NT2/D1 (cell line): ENCODE measurements at regions not wholly inside any gene's neighbourhood (a gene's known extent, or its start where the extent isn't known, plus 50 kb on each side); places are given as distances from the start of the nearest gene placed in this dataset.

Experiments
- DNase-seq: peaks from one replicate; pipeline ENCODE4 v3.0.0-alpha.2; 2011; ENCODE audit warnings: low read depth, low spot score
- H3K27me3 ChIP-seq: 2 replicates; pipeline ENCODE4 v1.6.0; 2011; ENCODE audit warnings: mild to moderate bottlenecking; ENCODE audit not compliant: insufficient read length, insufficient read depth
- H3K36me3 ChIP-seq: 2 replicates; pipeline ENCODE4 v1.6.1; 2011; ENCODE audit warnings: mild to moderate bottlenecking, low read length, mixed read lengths; ENCODE audit not compliant: insufficient read depth, insufficient read length
- H3K4me1 ChIP-seq: 2 replicates; pipeline ENCODE4 v1.5.1; 2011; ENCODE audit not compliant: insufficient read depth, insufficient read length
- H3K4me3 ChIP-seq: 2 replicates; pipeline ENCODE4 v1.5.1; 2011; ENCODE audit warnings: low read depth; ENCODE audit not compliant: insufficient read length
- H3K9ac ChIP-seq: 2 replicates; pipeline ENCODE4 v1.6.0; 2011; ENCODE audit warnings: low read depth; ENCODE audit not compliant: insufficient read length
- H3K9me3 ChIP-seq: 2 replicates; pipeline ENCODE4 v1.5.1; 2011; ENCODE audit warnings: mild to moderate bottlenecking, low read length; ENCODE audit not compliant: insufficient read depth
- SUZ12 ChIP-seq: IDR thresholded peaks from 2 replicates; pipeline ENCODE4 v1.6.1; 2011; ENCODE audit not compliant: insufficient read length, insufficient read depth; ENCODE audit errors: extremely low read depth
- YY1 ChIP-seq: IDR thresholded peaks from 2 replicates; pipeline ENCODE4 v1.6.1; 2011; ENCODE audit not compliant: insufficient read length, insufficient read depth
- ZNF274 ChIP-seq: IDR thresholded peaks from 2 replicates; pipeline ENCODE4 v1.6.1; 2011; ENCODE audit warnings: mild to moderate bottlenecking, low read depth, low read length

DNA sequence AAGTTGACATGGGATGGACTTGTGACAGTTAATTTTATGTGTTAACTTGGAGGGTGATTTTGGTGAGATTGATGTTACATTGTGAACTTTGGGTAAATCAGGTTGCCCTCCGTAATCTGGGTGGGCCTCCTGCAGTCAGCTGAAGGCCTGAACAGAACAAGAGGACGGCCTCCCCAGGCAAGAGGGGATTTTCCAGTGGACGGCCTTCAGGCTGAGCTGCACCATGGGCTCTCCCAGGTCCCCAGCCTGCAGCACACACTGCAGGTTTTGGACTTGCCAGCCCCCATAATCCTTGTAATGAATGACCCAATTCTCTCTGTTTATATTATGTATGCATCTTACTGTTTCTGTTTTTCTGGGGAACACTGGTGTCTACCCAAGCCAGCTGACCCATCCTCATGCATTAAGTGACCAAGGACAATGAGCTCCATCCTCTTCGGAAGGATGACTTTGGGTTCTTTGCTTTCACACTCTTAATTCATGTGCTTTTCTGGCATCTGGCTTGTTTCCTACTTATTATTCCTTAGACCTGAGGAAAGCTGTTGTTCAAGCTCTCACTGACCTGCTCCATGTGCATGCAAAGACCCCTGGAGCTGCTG, 64.2 kb downstream of the DACT2 start:
- no peaks in the 10 kb centered on the region for H3K4me1 ChIP-seq
- no peaks in the 10 kb centered on the region for H3K9me3 ChIP-seq
- no peak for DNase-seq

DNA sequence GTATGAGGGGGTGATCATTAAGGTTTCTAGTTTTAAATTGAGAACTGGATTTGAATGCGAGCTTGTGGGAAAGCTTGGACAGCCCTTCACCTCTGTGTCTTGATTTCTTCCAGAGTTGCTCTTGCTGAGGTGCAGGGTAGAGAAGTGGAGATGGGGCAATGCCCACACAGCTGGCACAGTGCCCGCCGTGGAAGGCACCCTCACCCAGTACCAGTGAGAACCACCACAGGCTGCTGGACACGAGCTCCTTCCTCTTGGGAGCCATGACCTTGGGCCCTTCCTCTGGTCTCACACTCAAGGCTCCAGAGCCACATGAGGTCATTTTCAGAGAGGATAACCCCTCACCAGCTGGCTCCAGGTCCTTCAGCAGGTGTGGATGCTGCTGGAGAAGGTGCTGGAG, 67.3 kb downstream of the DACT2 start:
- no peak overlapping the region for H3K9ac ChIP-seq
- no peak overlapping the region for H3K4me3 ChIP-seq
- H3K36me3 ChIP-seq: no peaks in the 10 kb centered on the region
- no peak for TF ChIP-seq SUZ12
- no peak for TF ChIP-seq ZNF274
- no peak for TF ChIP-seq YY1
- H3K9me3 ChIP-seq: no peaks in the 10 kb centered on the region
- no peak for DNase-seq
- no peaks in the 10 kb centered on the region for H3K27me3 ChIP-seq
- no peaks in the 10 kb centered on the region for H3K4me1 ChIP-seq

More for the DNA sequence above, 64.2 kb downstream of the DACT2 start:
- Histone ChIP-seq H3K36me3 (no peaks in the 10 kb centered on the region), H3K9ac (no peak overlapping the region), H3K27me3 (no peaks in the 10 kb centered on the region), H3K4me3 (no peak overlapping the region)
- TF ChIP-seq YY1: no peak
- no peak for TF ChIP-seq ZNF274

DNA sequence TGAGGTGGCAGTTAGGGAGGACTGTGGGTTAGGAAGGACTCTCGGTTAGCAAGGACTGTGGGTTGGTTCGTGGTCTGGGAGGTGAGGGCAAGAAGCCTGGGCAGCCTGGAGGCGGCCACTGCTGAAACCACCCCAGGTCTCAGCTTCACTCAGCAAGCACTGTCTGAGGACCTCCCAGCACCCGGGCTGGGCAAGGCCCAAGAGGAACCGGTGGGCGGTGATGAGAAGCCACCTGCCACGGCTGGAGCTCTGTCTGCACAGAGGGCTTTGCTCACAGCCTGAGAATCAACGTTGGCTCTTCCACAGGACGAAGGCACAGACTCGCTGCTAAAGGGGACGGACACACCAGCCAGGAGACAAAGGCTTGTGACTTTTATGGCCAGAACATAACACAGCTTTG, 69.3 kb downstream of the DACT2 start:
- Histone ChIP-seq H3K4me3 (no peak overlapping the region), H3K36me3 (no peaks in the 10 kb centered on the region), H3K9ac (no peak overlapping the region), H3K27me3 (no peaks in the 10 kb centered on the region), H3K9me3 (no peaks in the 10 kb centered on the region), H3K4me1 (no peaks in the 10 kb centered on the region)
- no peak for DNase-seq
- TF ChIP-seq SUZ12 (no peak), ZNF274 (no peak), YY1 (no peak)

DNA sequence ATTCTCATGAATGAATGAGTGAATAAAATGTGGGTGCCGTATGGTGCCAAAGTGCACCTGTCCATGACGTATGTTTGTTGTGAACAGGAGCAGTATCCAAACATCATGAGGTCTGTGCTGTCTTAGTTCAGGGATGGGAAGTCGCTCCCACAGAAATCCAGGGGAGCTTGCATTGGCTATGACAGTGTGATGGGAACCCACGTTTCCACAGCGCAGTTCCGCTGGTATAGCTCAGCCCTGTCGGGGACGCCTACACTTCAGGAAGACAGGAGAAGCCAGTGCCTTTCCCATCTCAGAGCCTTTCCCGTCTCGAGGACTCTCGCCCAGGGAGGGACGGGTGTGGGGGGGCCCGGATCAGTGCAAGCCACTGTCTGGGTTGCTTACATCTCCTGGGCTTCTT, 69.8 kb downstream of the DACT2 start:
- TF ChIP-seq YY1 (no peak), SUZ12 (no peak), ZNF274 (no peak)
- Histone ChIP-seq H3K4me1 (no peaks in the 10 kb centered on the region), H3K36me3 (no peaks in the 10 kb centered on the region), H3K27me3 (no peaks in the 10 kb centered on the region), H3K4me3 (no peak overlapping the region), H3K9ac (no peak overlapping the region), H3K9me3 (no peaks in the 10 kb centered on the region)
- DNase-seq: no peak

DNA sequence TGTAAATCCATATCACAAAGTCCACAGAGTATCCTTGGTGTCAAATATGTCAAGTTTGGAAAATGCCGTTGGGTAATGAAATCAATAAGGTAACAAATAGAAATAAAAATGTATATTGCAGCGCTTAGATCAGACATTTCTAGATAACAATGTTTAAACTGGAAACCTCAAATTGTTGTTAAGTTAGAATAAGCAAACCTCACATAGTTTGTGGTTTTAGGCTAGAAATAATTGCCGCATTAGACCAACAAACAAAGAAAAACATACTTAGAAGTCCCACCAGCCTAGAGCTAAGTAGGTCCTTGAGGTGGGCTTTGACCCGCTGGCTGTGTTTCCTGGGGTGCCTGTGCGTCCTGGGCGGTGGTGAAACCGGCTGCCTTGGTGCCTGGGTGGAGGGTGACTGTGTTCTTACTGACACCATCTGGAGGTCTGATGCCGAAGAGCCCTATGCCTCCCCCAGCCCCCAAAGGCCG, 71.4 kb downstream of the DACT2 start:
- Histone ChIP-seq H3K27me3 (no peaks in the 10 kb centered on the region), H3K9ac (no peak overlapping the region), H3K36me3 (no peaks in the 10 kb centered on the region), H3K9me3 (no peaks in the 10 kb centered on the region), H3K4me3 (no peak overlapping the region), H3K4me1 (no peaks in the 10 kb centered on the region)
- no peak for TF ChIP-seq SUZ12
- no peak for TF ChIP-seq YY1
- no peak for TF ChIP-seq ZNF274
- no peak for DNase-seq

DNA sequence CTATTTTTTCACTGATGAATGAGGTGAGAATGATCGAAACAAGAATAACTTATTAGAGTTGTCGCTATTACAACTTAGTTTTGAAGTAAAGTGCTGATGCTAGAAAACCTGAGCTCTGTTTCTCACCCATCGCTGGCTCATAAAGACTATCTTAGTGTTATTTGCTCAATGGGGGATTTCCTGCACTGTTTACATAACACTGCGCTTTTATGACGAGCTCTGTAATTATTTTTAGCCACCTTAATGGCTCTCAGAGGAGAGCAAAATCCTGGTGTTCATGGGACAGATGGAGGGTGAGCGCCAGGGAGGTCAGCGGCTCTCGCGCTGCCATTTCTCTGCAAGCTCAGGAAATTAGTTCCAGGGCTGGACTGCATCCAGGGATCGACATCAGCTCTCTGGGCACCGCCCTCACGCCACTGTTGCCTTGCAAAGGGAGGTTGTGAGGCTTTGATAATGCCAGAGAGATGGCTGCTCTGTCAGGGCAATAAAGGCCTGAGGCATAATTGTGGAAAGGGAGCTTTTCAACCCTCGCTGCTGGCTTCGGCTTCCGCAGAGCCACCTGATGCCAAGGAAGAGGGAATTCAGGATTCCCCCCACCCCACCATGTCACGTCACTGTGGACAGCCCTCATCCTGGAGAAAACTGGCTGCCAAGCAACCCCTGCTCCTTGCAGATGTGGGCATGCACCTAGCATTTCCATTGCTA, 72.0 kb downstream of the DACT2 start:
- no peak for DNase-seq
- H3K4me1 ChIP-seq: no peaks in the 10 kb centered on the region
- TF ChIP-seq SUZ12: no peak
- TF ChIP-seq YY1: no peak
- TF ChIP-seq ZNF274: no peak
- H3K27me3 ChIP-seq: no peaks in the 10 kb centered on the region
- no peaks in the 10 kb centered on the region for H3K36me3 ChIP-seq
- no peaks in the 10 kb centered on the region for H3K9me3 ChIP-seq
- no peak overlapping the region for H3K9ac ChIP-seq
- H3K4me3 ChIP-seq: no peak overlapping the region

DNA sequence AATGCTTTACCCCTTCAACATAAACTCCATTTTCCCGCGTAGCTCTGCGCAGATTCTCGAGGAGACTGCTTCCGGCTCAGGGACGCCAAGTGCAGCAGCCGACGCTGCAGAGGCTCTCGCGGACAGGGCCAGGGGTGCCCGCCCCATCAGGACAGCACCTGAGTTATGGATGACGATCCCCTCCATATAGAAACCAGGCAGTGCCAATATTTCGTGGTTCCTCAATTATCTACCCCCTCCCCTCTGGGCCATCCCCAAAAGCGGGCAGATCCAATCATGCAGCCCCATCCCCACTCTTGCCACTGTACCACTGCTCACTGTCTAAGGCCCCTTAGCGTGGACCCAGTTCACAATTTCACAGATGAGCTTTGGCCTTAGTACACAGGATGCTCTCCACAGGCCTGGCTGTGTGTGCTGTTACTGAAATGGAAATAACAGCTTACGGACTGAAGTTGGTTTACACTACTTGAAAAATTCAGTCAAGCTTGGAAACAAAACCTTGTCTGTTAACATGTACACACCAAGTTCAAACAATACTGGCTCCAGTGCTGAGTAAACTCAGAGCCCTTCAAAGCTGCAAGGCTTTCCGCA, 74.5 kb downstream of the DACT2 start:
- H3K27me3 ChIP-seq: no peaks in the 10 kb centered on the region
- no peak for TF ChIP-seq SUZ12
- no peak for TF ChIP-seq YY1
- TF ChIP-seq ZNF274: no peak
- DNase-seq: no peak
- no peak overlapping the region for H3K4me3 ChIP-seq
- no peaks in the 10 kb centered on the region for H3K36me3 ChIP-seq
- no peaks in the 10 kb centered on the region for H3K9me3 ChIP-seq
- no peak overlapping the region for H3K9ac ChIP-seq
- peaks cover under 1% of the 10 kb centered on the region for H3K4me1 ChIP-seq
